ENCODE measurements at regions not wholly inside any gene's neighbourhood (a gene's known extent, or its start where the extent isn't known, plus 50 kb on each side); places are given as distances from the start of the nearest gene placed in this dataset.

- TF ChIP-seq REST (IDR thresholded peaks at IDR 0.05; ENCODE audit: low read depth, low read length) (no peak), RFX5 (IDR thresholded peaks at IDR 0.05; ENCODE audit: low read length) (no peak)
Observed at GRCh38 chr20:6231556-6231955, 108.7 kb upstream of the FERMT1 start (continued).

DNA sequence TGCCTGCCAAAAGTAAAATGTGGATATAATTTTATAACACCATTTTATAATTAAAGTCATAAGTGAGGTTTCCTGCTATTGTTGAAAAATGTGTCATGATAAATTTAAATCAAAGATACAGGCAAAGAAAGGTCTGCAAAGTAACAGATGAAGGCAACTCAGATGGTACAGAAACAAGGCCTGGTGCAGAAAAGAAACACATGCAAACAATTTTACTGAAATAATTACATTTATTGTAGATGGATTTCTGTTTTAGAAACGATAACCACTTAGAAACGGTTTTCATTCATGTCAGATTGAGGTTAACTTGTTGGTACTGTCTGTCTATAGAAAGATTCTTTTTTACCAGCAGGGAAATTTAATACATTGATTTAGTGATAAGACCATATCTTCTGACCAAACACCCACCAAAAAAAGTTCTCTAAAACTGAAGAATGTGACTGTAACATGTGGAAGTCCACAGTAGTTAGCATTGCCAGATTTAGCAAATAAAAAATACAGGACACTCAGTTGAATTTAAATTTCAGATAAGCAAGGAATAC lies 105.5 kb upstream of the FERMT1 start:
- no peaks in the 10 kb centered on the region for H3K9me3 ChIP-seq
- H3K36me3 ChIP-seq (replicated peaks in 1 of 2; ENCODE audit: control insufficient read depth in 1 of 2, insufficient read depth in 2 of 2, low read length in 1 of 2): no peaks in the 10 kb centered on the region
- TF ChIP-seq, protein P1, sequence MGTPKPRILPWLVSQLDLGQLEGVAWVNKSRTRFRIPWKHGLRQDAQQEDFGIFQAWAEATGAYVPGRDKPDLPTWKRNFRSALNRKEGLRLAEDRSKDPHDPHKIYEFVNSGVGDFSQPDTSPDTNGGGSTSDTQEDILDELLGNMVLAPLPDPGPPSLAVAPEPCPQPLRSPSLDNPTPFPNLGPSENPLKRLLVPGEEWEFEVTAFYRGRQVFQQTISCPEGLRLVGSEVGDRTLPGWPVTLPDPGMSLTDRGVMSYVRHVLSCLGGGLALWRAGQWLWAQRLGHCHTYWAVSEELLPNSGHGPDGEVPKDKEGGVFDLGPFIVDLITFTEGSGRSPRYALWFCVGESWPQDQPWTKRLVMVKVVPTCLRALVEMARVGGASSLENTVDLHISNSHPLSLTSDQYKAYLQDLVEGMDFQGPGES (IDR thresholded peaks at IDR 0.05; ENCODE audit: low read depth, low read length): no peak
- TF ChIP-seq NRF1 (IDR thresholded peaks at IDR 0.05; ENCODE audit: low read depth, low read length): no peak
- peak; percentile 75 for TF ChIP-seq GATA2 (CRISPR knock-in tag; IDR thresholded peaks at IDR 0.05)
- TF ChIP-seq MXI1 (IDR thresholded peaks at IDR 0.05; ENCODE audit: low read depth, low read length): peak; percentile 43; the same call in 1 of the 2 replicates
- 0 out of 2 replicates have a peak, but pooled peaks have one; percentile 10 for TF ChIP-seq TEAD4 (IDR thresholded peaks at IDR 0.05; ENCODE audit: borderline replicate concordance, insufficient read depth)
- TF ChIP-seq EP300 (IDR thresholded peaks at IDR 0.05; ENCODE audit: borderline replicate concordance in 1 of 2, low read depth in 1 of 2, low read length in 1 of 2): peak in 1 of 2 experiments; percentile 90; a peak in 2 of 4 replicates
- peak; percentile 43 for TF ChIP-seq TCF12 (IDR thresholded peaks at IDR 0.05)
- peak; percentile 26 for TF ChIP-seq CHD2 (IDR thresholded peaks at IDR 0.05; ENCODE audit: low read length, partially characterized antibody)
- peak; percentile 32; the same call in 1 of the 2 replicates for TF ChIP-seq RCOR1 (IDR thresholded peaks at IDR 0.05; ENCODE audit: low read length)
- H3K9me2 ChIP-seq: no peaks in the 10 kb centered on the region
- no peaks in the 10 kb centered on the region for H3K79me2 ChIP-seq (ENCODE audit: insufficient read depth)
- CTCF ChIA-PET: no interaction called here
- peak; percentile 39 for DNase-seq
- H3K27ac ChIP-seq (ENCODE audit: low read depth in 2 of 2, low read length in 1 of 2): peak overlapping the region in 1 of 2 experiments; percentile 79; a peak in 2 of 4 replicates
- no peaks in the 10 kb centered on the region for H3K27me3 ChIP-seq (ENCODE audit: insufficient read depth)
- no peak overlapping the region for H3K4me3 ChIP-seq (ENCODE audit: low read depth in 2 of 2, low read length in 1 of 2)
- no peak overlapping the region for H3K4me2 ChIP-seq
- H3F3A ChIP-seq (replicated peaks; ENCODE audit: insufficient read depth): no peaks in the 10 kb centered on the region
- 3% methylated on average over 2 of the region's 2 CpGs for WGBS (ENCODE audit: low lambda C conversion rate)
- no peaks in the 10 kb centered on the region for H4K20me1 ChIP-seq (ENCODE audit: insufficient read depth)
- H3K4me1 ChIP-seq (ENCODE audit: control insufficient read depth in 1 of 2, insufficient read depth in 2 of 2, low read depth in 1 of 2, low read length in 1 of 2): peaks cover 0 to 4% of the 10 kb centered on the region in 2 experiments; a peak in 2 of 4 replicates
- no peak overlapping the region for H2AFZ ChIP-seq (ENCODE audit: low read depth)
- no peak overlapping the region for H3K9ac ChIP-seq
- POLR2A ChIA-PET: no interaction called here

Measured in SK-N-SH (cell line).